ENCODE measurements at regions not wholly inside any gene's neighbourhood (a gene's known extent, or its start where the extent isn't known, plus 50 kb on each side); places are given as distances from the start of the nearest gene placed in this dataset.

DNA sequence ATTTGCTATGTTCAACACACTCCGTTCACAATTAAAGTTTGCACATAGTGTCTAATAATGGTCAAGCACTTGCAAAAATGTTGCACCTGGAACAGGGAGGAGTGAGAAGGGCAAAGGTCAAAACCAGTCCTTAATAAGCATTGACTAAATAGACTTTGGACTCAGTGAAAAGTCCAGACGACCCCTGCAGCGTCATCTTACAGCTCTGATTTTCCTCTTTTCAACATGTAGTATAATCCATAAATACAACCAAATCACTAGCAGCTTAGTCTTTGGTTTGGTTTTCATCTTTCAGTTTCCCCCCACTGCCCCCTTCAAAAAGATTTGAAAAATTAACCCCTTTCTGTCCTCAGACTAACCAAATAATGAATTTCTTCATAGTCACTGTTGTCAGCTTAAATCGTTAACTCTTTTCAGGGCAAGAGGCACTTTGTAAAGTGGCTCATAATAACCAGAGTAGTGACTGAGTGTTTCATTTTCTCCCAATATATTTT is 290.3 kb downstream of the PTPRC start:
- TF ChIP-seq, protein P1, sequence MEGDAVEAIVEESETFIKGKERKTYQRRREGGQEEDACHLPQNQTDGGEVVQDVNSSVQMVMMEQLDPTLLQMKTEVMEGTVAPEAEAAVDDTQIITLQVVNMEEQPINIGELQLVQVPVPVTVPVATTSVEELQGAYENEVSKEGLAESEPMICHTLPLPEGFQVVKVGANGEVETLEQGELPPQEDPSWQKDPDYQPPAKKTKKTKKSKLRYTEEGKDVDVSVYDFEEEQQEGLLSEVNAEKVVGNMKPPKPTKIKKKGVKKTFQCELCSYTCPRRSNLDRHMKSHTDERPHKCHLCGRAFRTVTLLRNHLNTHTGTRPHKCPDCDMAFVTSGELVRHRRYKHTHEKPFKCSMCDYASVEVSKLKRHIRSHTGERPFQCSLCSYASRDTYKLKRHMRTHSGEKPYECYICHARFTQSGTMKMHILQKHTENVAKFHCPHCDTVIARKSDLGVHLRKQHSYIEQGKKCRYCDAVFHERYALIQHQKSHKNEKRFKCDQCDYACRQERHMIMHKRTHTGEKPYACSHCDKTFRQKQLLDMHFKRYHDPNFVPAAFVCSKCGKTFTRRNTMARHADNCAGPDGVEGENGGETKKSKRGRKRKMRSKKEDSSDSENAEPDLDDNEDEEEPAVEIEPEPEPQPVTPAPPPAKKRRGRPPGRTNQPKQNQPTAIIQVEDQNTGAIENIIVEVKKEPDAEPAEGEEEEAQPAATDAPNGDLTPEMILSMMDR (conservative IDR thresholded peaks at IDR 0.05 in 1 of 2, IDR thresholded peaks at IDR 0.05 in 1 of 2; ENCODE audit: extremely low read depth in 1 of 2, insufficient read depth in 1 of 2, low read depth in 1 of 2, low read length in 2 of 2) = no peak
- TF ChIP-seq EZH2 (IDR thresholded peaks at IDR 0.05; ENCODE audit: borderline replicate concordance, low read length) = no peak
